ENCODE measurements at regions not wholly inside any gene's neighbourhood (a gene's known extent, or its start where the extent isn't known, plus 50 kb on each side); places are given as distances from the start of the nearest gene placed in this dataset.
A peak's percentile ranks its signal among the peaks of the same experiment; 100 is the strongest.

DNA sequence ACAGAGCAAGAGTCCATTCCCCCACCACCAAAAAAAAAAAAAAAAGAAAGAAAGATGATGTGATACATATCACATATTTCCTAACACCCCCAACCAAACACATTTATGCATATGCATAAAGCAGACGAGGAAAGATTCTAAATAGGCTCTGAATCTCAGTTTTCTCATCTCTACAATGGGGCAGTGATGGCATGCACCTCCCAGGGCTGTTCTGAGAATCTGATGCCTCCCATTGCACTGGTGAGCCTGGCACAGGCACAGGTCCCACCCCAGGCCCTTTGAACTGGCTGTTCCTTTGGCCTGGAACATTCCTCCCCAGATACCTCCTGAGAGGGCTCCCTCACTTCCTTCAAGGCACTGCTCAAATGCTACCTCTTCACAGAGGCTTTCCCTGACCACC is 116.5 kb downstream of the C9orf50 start:
- DNase-seq, result no peak

DNA sequence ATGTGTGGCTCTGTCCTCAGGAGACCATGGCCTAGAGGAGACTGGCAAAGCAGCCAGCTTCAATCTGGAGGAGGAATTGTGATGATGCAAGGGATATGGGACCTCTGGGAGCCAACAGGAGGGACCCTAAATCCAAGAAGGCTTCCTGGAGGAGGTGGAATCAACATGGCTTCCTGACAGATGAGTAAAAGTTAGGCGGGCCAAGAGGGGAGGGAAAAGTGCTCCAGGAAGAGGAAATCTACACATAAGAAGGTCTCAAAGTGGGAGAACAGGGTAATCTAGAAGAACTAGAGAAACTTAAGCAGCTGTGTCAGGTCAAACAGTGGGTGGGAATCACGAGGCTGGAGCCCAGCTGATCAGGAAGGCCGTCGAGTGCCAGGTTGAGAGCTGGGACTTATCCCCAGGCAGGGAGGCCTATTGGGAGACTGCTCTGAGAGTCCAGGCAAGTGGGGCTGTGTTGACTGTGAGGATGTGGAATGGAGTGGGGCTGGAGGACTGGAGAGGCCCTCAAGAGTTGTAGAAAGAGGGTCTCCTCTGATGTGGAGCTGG is 119.1 kb downstream of the C9orf50 start:
- DNase-seq, result no peak

DNA sequence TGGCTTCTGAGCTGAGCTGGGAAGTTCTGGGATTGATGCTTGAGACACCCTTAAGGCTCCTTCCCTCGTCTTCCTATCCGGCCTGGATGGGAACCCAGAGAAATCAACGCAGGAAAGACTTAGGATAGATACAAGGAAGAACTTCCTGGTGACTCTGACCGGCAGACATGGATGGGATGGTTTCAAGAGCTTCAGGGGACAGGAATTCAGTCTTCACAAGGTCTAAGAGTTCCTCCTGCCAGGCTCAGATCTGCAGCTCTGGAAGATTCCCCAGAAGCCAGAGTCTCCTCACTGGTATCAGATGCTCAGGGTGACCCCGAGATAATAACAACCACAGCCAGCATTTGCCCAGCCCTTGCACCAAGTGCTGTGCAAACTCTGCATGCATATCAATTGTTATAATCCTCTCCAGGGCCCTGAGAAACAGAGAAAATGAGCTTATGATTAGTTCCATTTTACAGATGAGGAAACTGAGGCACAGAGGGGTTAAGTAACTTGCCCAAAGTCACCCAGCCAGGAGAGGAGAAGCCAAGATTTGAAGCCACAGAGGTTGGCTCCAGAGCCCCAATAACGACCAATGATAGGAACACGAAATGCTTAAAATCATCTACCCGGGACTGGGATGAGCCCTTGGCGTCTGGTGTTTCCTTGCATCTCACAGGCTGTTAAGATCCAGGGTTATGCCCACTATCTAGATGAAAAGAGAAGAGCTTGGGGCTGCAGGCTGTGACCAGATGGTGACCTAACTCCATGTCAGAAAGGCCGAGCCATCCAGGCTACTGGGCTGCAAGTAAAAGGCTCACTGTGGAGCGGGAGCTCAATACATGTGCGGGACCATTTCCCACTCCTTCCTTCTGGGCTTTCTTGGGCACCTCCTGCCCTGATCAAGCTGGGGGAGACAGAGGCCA is 119.8 kb downstream of the C9orf50 start:
- no peak for DNase-seq

DNA sequence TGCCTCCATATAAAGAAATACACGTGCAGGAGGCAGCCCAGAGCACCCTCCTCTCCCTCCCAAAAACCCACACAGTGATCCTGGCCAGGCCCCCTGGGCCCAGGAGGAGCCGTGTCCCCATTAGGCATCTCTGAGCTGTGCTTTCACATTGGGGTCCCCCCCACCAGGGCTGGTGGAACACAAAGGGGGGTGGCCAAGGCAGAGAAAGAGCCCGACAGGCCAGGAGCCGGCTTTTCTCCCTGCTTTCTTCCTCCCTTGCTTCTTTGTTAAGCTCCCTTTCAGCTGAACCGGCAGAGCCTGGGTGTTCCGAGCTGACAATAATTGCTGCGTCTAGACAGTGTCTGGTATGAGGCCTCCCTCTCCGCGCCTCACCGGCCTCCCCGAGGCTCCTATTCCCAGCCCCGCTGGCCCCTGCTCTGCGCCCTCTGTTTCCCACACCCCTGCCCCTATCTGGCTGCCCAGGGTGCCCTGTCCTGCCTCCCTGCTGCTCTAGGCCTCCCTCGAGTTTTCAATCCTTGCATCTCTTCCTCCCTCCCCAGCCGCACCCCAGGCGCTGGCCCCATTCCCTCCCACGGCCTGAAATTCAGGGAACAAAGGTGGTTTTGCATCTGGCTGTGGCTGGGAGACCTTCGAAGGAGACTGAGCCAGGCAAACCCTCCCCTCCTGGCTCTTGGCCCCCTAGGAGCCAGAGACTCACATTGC is 120.6 kb downstream of the C9orf50 start:
- no peak for DNase-seq

DNA sequence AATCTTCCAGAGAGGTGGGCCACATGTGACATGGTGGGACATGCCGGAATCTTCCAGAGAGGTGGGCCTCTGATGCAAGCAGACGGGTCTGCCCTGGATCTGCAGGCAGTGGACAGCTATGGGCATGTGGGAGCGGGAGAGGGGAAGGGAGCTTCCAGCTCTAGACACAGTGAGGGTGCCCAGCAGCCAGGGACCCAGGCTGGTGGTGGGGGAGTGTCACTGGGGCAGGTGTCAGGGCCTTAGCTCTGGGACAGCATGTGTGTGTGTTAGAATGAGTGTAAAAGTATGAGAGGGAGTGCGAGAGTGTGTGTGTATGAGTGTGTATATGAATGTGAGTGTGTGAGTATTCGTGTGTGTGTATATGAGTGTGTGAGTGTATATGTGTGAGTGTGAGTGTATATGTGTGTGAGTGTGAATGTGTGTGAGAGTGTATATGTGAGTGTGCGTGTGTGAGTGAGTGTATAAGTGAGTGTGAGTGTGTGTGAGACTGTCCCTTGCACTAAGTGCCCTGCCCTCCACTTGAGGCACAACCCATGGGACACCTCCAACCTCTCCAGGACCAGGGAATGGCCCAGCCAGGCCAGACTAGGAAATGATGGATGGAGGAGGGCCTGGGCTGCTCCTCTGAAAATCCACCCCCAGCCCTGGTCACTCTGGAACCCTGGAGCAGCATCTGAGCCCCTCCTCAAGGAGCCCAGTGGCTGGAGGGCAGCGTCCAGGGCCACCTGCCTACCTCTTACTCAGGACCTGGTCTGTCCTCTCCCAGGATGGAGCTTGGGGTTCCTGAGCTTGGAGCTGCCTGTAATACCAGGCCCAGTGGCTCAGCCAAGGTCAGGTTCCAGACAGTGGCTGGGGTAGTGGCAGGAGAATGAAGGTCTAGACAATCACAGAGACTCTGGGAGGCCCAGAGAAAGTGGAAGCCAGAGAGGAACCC is 122.2 kb downstream of the C9orf50 start:
- DNase-seq, result no peak

DNA sequence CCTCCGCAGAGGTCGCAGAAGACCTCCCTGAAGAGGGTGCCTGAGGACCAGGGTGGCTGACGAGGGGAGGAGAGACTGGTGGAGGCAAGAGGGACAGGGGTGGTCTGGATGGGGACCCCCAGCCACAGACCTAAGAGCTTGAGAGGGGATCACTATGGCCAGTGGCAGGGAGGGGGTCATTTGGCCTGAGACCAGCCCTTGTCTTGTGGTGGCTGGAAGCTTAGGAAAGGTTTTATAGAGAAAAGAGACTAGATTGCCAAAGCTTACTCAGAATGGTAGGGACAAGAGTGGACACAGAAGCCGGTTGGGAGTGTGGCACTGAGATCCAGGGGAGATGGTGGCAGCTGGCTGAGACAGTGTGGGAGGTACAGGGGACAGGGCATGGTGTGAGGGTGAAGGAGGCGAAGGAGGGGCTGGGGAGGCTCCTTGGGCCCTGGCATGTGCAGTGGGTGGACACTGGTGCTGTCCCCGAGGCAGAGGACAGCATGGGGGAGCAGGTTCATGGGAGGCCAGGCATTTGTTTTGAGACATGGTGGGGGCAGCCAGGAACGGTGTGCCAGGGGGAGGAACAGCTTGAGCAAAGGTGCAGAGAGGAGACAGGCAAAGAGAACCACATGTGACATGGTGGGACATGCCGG is 123.0 kb downstream of the C9orf50 start:
- DNase-seq, result no peak

DNA sequence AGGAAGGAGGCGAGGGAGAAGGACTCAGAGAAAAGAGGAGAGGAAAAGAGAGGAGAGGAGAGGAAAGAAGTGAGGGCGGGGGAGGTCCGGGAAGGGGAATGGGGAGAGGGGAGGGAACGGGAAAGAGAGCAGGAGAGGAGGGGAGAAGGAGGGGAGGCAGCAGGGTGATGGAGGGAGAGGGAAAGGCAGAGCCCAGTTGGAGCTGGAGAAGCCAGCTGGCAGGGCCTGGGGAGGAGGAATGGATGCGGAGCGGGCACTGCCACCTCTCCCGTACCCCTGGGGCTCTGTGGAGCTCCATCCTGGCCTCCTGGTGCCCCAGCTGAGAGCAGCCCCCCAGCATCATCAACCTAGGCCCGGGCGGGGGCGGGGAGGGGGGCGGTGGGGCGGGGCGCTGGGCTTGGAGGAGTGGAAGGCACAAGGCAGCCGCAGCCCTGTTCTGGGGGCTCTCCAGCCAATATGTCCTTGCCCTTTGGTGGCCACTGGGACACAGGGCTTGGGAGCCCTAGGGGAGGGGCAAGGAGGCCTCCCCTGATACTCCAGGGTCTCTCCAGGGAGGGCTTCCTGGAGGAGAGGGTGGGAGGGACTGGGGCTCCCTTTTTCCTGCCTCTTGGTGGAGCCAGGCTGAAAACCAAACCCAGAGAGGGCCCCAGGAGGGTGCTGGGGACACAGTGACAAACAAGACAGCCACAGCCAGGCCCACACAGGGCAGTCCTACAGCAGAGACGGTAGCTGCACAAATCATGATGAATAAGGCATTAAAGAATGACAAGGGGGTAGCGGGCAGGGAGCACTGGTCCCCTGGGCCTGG is 123.7 kb downstream of the C9orf50 start:
- DNase-seq, result no peak

DNA sequence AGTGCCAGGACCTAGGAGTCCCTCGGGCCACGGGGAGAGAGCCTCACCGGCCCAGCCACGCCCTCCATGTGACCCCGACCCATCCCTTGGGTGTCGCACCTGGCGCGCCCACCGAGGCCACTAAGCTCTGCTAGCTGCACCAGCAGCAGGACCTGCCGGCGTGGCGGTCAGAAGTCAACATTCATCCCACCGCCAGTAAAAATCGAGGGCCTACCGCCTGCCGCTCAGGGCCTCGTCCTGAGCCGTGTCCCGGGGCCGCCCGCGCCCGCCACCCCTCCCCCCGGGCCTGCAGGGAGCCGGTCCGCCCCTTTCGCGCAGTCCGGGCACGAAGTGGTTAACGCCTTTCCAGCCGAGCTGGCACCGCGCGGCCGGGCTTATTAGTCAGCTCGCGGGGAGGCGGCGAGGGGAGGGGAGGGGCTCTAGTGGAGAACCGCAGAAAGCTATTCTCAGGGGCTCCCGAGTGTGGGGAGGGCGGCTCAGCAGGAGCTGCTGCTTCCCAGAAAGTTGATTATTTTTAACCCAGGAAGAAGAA is 124.4 kb downstream of the C9orf50 start:
- DNase-seq, result peak; percentile 57 to 74 (median 68)

DNA sequence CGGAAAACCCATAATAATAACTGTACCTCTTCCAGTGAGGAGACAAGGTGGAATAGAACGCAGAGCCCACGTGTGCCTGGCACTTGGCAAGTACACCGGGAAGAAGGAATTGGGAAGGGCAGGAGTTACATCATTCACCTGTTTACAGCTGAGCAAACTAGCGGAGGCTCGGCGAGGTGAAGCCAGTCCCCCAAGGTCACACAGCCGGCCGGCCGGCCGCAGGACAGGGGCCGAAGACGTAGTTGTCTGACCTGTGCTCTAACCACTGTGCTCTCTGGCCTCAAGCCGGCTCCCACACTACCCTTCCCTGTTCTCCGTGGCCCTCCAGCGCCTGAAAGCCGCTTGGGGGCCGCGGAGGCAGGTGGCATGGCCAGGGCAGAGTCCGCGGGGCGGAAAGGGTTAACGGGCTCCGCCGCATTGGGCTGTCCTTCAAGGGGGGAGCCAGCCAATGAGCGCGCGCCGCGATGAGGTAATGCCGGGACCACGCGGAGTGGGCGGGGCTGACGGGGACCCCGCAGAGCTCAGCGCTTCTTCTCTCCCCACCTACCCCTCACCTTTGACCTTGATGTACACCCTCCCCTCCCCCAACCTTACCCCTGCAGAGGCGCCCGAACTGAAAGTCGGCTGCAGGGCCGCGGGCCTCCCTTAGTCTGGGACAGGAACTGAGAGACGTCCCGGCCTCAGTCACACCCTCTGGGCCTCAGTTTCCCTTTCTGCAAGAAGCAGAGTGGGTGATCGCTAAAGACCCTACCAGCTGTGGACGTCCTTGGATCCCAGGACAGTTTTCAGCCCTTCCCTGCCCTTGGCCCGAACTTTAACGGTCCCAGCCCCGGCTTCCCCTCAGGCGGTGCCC is 125.1 kb downstream of the C9orf50 start:
- peak; percentile 66 to 76 (median 71) for DNase-seq

DNA sequence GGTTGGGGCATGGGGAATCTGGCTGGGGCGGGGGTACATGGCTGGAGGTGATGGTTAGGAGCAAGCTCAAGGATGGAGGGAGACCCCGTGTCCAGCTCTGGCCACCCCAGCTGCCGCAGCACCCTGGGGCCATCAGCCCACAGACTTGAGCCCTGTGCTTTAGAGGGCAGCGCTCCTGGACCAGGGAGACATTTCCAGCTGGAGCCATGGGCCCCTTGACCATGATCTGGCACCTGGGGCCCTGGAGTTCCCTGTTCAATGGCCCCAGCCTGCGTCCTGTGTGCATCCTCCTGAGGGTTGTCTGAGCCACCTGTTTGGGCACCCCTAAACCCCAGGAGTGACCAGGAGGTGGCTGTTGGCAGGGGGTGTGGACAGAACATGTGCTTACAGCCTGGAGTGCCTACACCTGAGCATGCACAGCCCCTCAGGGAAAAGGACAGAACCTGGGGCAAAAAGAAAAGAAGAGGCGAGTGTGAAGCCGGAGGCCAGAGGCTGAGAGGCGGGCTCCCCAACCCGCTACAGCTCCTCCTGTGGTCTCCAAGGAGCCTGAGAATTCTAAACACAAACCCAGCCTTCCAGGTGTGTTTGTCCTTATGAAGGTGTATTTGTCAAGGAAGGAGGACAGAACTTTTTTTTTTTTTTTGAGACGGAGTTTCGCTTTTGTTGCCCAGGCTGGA is 126.7 kb downstream of the C9orf50 start:
- no peak for DNase-seq

DNA sequence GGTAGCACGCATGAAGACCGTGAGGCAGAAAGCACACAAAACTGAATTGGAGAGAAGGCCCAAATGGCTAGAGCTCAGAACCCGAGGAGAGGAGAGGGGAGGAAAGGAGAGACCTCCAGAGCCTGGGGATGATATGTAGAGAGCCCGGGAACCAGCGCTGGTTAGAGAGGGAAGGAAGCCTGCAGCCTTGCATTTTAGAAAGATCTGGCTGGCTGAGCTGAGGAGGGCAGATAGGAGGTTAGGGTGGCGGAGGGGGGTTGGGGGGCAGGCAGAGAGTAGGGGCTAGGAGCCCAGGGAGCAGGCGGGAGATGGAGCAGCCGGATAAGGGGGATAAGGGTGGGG is 127.2 kb downstream of the C9orf50 start:
- no peak for DNase-seq

DNA sequence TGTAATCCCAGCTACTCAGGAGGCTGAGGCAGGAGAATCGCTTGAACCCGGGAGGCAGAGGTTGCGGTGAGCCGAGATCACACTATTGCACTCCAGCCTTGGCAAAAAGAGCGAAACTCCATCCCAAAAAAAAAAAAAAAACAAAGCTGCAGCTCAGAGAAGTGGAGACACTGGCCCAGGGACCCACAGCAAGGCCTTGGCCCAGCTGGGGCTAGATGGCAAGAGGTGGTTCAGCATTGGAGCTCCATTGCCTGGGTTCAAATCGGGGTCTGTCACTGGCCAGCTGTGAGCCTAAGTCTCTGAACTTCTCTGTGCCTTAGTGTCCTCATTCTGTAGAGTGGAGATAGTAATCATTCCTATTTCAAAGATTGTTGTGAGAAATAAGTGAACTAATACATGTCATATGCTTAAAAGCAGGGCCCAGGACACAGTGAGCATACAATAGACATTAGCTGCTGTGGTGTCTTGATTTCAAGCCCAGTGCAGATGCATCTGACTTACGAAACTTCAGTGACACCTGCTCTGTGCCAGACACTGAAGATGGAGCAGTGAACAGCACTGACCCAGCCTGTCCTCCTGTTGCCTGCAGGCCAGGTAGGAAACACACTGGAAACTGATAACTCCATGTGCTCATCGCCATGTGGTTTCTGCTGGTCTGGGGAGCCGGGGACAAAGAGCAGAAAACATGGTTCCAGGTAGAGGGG is 127.7 kb downstream of the C9orf50 start:
- no peak for DNase-seq

DNA sequence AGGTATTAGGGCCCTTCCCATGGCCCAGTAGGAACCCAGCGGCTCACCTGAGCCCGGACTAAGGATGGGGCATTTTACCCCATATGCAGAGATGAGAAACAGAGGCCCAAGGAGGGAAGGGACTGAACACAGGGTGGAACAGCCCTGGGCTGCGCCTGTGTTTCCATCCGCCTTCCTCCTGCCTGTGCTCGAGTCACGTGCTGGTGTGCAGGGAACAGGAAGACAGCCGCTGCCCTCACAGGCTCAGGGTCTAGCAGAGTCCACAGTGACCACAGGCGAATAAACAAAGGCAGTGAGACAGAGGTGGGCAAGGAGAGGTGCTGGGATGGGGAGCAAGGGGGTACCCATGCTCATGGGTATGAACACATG is 129.4 kb downstream of the C9orf50 start:
- no peak for DNase-seq

DNA sequence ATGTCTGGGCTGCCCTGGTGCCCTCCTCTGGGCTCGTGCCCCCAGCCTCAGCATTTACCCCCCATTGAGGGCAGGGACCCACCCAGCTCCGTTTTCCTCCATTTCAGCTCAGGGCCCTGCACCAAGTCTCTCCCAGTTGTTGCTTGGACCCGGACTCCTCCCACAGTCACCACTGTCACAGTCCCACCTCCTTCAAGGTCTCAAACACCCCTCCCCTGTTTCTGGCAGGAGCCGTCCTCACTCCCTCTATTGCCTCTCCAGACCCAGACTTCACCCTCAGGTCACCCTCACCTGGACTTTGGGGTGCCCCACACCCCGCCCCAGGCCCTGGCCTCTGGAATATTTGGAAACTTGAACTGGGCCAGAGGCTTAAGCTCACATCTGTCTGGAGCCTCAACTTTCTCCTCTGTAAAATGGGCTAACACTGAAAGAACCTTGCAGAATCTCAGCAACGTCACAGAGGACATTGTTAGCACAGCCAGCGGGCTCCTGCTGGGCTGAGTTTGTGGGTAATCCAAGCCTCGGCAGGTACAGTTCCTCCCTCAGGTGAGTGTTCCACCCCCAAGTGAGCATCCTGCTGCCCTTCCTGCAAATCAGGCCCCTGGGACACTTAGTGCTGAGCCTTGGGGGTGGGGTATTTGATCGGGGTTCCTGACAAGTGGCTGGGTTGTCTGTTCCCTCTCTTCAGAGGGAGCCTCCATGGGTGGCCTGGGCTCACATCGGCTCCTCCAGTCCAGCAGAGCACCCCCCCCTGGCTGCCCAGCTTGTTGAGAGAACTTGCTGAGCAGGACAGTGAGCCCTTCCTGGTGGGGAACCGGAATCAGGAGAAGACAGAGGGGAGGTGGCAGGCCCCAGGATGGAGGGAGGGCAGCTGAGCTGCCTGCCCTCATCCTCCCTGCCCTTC is 130.1 kb downstream of the C9orf50 start:
- DNase-seq, result no peak

DNA sequence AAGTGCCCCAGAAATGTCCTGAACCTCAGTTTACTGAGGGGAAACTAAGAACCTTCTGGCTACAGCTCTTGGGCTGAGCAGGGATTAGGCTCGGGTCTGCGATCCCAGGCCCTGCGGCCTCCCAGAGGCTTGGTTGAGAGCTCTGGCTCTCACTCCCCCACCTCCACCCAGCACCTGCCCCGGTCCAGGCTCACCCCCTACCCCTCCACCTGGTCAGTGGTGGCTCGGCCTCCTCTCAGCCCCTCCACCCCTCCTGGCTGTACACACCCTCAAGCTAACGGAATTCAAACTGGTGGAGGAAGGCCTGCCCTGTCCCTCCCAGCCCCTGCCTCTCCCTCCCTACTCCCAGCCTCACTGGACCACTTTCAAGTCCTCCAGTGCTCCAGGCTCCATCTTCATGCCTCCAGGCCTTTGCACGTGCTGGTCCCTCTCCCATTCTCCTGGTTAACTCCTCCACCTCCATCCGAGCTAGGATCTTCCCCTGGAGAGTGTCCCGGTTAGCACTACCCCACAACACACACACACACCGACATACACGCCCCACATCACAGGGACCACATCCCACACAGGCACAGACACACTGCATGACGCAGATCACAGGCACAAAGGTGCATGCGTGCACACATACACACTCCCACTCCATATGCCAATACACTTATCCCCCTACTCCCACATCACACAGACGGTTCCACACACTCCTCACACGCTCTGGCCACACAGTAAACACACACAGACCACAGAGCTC is 130.9 kb downstream of the C9orf50 start:
- DNase-seq, result no peak

DNA sequence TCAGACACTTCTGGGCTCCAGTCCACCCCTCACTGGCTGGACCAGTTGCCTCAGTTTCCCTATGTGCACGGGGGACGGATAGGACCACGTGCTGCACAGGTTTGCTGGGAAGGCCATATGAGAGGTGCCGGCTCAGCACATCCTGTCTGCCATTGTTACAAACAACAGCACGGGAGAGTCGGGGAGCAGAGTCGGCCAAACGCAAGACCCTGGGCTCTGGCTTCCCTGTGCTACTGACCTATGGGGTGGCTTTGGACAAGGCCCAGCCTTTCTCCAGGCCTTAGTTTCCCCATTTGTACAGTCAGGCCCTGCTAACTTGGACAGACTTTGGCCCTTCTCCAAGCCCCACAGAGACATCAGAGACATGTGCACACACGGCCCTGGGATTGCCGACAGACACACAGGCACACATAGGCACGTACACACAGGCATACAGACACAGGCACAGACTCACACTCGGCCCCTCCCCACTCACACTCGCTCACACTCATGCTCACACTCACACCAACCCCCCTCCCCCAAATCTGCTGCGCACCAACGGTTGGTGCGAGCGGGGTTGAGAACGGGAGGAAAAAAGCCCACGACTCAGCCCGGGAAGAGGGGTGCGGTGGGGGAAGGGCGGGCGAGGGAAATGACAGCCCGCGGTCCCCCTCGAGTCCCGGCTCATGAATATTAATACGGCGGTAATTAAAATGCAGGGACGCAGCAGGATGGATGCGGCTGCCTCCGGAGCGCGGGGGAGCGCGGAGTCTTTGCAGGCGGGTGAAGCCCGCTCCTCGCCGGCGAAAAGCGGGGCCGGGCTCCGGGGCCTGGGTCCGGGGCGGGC is 133.0 kb downstream of the C9orf50 start:
- no peak for DNase-seq
